Globus pallidus (tissue), 1 donor: ENCODE measurements at regions not wholly inside any gene's neighbourhood (a gene's known extent, or its start where the extent isn't known, plus 50 kb on each side); places are given as distances from the start of the nearest gene placed in this dataset.

Source experiments
- DNase-seq: peaks from one replicate; pipeline ENCODE4 v3.0.0-alpha.2; 2015; ENCODE audit warnings: low spot score

DNA sequence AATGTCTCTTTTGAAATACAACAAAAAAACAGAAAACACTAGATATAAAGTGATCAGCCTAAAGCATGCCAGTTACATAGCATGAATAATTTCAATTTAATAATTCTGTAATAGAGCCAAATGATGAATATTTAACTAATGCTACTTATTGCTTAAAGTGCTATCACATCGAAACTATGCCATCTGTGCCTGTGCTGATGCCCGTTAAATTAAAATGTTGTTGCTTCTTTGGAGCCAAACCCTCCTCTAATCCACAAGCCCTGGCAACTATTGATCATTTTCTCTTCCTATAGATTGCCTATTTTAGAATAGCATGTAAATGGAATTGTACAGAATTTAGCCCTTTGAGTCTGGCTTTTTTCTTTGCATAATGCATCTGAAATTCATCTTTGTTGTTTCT is 356.2 kb downstream of the CHSY3 start:
- DNase-seq = no peak

DNA sequence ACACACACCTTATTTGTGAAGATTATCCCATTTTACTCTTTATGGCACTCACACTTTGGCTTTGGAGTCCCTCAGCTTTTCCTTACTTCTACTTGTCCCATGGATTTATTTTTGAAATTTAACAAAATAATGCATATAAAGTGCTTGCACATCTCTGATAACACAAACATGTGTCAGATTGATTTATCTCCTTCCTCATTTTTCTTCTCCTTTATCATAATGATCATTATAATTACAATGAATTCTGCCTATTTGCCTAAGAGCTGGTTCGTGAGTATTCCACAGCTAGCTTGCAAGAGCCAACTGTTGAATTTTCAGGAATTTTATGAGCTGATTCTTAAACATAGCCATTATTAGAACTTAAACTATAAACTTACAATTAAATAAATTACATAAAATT is 347.7 kb downstream of the CHSY3 start:
- DNase-seq = no peak

DNA sequence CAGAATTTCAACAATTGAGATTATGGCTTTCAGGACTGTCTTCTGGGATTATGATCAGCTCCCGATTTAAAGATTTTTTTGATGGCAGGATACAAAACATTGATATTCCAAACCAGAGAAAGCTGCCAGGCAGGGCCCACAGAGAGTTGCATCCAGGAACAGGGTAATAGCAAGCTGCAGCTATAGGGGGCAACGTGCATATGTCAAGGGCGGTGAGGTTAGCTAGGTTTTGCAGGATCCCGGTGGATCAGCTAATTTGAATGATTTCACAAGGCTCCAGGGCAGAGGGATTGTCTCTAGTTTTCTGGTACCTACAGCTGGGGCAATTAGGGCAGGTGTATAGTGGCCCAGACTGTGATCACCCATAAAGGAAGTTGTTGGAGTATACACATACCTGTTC is 339.4 kb downstream of the CHSY3 start:
- no peak for DNase-seq

DNA sequence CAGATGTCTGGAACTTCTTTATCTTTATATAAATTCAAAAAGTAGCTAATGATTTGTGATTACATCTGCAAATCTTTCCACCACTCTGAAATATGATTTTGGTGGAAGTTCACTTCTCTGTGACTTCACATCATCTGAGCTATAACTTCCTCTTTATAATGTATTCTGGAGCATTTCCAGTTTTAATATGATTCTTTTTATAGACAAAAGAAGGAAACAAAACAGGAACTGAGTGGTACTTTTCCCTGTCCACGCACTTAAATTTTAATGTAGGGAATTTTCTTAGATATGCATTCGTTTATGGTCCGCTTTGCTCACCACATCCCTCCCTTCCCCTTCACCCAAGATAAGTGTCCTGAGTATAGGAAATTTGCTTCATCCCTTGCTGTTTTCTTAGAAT is 333.5 kb downstream of the CHSY3 start:
- DNase-seq = no peak
